NCI-H1694 treated with DMSO at 0.1 percent for 48 hours (cell line): ENCODE measurements at regions not wholly inside any gene's neighbourhood (a gene's known extent, or its start where the extent isn't known, plus 50 kb on each side); places are given as distances from the start of the nearest gene placed in this dataset.

ENCODE experiments used
- DNase-seq: peaks from one replicate; lab custom pipeline; 2025; lab: John Stamatoyannopoulos, UW

DNA sequence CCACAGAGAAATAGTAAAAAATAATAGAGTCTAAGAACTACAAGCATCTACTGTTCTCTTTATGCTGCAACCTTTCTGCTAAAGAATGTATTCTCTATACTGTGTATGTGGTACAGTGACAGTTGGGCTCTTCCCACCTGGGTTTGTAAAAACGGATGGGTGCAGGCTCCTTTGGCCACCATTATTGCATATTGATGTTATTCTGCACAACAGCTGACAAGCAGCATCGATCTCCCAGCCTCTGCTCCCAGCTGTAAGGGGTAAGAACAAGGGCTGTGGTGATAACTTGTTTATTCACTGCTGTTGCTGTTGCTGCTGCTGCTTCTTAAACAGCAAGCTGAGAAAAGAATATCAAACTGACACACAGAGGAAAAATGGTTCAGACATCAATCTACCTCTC, 56.1 kb downstream of the KCNRG start:
- DNase-seq = no peak

- no peak for DNase-seq
These were observed 57.4 kb downstream of the KCNRG start for GRCh38 chr13:50072676-50073075.

DNA sequence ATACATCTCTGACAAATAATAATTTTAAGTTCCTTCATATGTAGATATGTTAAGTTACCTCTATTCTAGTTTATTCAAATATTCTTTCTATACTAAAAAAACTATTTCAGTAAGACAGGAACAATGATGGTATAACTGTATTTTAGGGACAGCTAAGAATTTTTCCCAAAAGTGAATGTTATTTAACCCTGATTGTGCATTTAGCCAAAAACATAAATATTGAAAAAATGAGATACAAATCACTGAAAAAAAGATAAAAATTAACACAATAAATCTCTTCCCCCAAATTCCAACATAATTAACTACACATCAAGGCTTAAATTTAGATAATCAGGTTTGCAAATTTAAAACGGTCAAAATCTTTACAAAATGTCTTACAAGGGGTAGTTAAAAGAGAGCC, 58.1 kb downstream of the KCNRG start:
- DNase-seq = no peak

DNA sequence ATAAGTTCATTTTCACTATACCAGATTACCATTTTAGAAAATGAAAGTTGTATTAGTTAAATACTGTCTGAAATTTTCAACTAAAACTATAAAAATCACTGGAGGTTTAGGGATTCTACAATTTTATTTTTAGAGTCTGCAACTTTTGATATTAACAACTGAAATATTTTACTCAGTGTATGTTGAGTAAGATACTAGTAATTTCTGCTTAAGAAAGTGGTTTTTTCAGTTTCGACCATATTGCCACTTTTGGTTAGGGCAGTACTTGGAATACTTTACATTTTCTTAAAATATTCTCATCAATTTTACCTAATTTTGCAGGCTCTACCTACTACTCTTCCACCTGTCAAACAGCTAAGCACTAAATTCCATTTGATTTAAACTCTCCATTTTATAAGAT, 59.6 kb downstream of the KCNRG start:
- DNase-seq = no peak

GRCh38 chr13:50075619-50076097, 60.4 kb downstream of the KCNRG start:
- no peak for DNase-seq

DNA sequence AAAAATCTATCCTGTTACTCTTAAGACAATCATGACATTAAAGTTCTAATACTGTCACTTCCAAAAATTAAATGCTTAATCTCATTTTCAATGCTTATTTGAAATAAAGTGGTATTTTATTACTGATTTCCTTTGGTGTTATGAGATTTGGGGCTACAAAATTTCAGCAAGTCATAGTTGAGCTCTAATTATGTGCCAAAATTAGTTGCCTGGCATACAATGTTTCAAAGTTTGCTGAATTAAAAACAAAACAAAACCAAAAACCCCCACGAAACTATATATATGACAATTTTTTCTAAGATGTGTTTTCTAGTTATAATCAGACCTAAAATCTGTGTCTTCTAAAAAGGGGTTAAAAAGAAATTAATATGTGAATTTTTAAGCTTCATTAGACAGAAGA, 62.2 kb downstream of the KCNRG start:
- DNase-seq = no peak

GRCh38 chr13:50078231-50078894, 63.1 kb downstream of the KCNRG start:
- DNase-seq = no peak

- no peak for DNase-seq
These were observed 63.8 kb downstream of the KCNRG start for GRCh38 chr13:50078895-50079654.

DNA sequence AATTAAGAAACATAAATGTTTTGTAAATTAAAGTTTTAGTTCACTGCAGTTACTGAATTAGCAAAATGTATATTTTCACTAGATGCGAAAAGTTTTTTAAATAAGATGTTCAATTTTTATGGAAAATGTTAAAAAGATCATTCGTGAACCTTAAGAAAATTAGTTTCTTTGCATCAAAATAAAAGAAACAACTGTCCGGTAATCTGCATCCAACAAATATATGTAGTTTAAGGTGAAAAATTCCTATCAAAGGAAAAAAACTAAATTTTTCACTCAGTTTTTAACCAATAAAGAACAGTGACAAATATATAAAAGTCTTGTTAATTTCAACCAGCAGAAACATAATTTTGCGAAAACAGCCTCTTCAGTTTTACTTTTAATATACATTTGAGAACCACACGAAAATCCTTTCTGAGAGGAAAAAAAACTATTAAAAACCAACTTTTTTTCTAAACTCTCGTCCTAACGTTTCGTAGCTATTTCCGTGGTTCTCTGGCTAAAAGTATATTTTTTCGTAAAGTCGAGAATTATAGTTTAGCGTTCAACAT, 64.5 kb downstream of the KCNRG start:
- DNase-seq = no peak

GRCh38 chr13:50080203-50080910, 65.1 kb downstream of the KCNRG start:
- peak; percentile 64 for DNase-seq

DNA sequence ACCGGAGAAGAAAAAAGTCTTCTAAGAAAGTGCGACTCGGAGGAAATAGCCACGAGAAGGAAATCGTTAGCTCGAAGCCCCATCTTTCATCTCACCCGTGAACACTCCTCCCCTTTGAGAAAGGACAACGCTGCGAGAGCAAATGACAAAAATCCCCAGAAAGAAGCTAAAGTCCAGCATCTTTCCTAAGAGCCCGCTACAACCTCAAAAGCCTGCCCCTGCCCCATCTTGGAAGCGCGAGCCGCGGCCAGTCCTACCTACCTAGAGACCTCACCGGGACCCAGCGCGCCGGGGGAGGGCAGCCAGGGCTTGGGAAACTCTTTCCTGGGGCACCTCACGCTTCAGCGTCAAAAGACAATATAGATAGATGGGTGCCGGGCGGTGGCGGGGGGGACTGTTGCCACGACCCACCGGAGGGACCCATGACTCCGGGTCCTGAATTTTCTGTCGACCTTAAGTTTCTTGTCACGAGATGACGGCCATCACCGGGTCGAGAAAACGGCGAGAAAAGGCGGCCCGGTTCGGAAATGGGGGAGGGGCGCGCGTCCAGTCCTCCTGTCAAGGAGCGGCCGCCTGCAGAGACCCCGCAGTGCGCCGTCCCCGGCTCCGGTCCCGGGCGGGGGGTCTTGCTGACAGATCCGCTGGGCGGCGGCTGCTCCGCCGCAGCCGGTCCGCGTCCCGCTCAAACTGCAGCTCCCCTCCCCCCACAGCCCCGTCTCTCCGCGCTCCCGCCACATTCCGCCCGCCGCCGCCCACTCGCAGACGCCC, 65.9 kb downstream of the KCNRG start:
- no peak for DNase-seq

DNA sequence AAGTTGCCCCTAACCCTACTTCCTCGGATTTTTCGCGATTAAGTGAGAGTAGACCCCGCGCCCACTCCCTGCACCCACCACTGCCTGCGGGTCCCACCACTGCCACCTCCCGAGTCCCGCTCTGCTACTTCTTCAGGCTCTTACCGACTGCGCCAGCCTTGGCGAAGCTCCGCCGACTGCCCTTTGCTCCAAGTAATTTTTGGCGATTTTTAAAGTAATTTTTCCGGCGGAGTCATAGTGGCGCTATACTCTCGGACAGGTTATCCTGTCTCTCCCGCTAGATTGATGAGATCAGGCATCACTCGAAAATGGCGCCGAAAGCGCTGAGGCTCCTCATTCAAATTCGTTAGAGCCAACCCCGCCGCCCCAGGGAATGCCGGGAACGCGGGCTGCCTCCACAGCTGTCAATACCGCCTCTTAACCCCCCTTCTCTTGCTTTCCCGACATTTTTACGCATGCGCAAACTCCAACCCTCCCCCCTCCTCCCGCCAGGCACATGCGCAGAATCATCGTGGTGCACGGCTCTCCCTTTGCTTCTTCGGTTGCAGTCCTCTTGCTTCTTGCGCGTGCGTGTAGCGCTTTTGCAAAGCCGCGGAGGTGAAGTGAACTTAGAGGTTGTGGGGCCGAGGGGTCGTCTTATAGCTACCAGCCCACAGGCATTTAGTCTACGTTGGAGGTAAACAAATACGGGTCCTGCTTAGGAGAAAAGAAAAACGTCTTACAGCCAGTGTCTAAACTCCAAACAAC, 66.6 kb downstream of the KCNRG start:
- peak; percentile 95 for DNase-seq

DNA sequence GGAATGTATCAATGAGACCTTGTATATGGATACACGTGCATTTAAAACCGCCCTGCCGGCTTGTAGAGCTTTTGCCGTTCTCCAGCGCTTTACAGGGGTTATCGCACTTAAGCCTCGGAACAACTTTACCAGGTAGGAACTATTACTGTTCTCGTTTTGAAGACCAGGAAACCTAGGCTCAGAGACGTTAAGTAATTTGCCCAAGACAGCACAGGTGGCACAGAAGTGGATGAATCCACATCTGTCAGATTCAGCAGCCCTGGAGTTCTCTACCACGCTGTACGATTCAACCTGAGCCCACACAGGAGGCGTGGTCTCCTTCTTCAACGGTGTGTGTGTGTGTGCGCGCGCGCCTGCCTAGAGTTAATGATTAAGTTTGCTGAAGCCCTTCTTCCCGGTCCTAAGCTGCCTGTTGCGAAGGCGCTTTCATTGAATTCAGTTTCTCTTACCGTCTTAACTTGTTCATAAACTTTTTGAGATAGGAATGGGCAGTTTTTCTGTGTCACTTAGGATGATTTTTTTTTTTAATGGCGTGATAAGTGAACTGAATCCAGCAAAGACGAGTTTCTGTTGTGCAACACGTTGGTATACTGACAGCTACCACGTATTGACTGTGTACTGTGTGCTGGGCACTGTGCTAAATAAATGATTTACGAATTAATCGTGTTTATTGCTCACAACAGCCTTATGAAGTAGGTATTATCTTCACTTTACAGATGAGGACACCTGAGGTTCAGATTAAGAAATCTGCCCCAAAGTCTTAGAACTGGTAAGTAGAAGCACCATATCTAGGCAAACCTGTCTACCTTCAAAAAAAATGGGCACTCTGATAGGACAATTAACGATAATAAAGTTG, 67.4 kb downstream of the KCNRG start:
- DNase-seq = peak; percentile 66

DNA sequence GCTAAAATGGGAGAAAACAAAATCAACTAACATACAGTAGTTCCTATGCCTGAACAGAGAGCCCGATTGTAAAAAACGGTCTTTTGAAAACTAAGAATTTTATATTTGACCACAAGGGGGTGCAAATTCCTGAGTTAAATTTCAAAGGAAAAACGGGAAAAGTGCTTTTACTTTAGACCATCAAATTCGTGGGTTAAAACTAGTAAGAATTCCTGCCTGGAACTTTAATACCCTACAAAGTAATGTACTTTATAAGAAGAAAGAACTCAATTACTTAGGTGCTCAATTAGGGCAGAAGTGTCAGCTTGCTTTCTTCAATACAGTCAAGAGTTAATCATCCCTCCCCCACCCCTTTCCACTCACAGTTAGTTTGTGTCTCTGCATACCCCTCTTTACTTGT, 69.8 kb downstream of the KCNRG start:
- no peak for DNase-seq

GRCh38 chr13:50089633-50090032, 74.4 kb downstream of the KCNRG start:
- DNase-seq = no peak

DNA sequence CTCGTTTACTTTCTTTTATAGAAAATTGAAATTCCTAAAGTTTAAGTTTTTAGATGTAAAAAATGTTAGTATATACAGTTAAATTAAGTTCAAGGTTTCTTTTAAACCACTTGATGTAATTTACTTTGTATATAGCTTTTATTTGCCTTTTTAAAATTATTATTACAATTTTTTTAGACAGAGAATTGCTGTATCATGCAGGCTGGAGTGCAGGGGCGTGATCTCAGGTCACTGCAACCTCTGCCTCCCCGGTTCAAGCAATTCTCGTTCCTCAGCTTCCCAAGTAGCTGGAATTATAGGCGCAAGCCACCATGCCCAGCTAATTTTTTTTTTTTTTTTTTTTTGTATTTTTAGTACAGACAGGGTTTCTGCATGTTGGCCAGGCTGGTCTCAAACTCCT, 75.0 kb downstream of the KCNRG start:
- no peak for DNase-seq

GRCh38 chr13:50094615-50095293, 79.5 kb downstream of the KCNRG start:
- no peak for DNase-seq

DNA sequence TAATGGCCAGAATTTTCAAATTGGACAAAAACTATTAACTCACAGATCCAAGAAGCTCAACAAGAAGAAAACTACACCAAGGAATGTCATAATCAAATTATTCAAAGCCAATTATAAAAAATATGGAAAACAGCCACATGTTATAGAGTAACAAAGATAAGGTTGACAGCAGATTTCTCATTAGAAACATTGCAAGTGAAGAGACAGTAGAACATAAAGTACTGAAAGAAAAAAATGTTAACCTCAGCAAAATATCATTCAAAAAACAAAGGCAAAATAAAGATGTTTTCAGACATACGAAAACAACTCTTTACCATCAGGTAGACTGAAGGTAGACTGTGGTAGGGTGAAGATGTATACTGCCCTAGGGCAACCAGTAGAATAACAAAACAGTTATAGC, 83.4 kb downstream of the KCNRG start:
- no peak for DNase-seq

- no peak for DNase-seq
These were observed 84.2 kb downstream of the KCNRG start for GRCh38 chr13:50099473-50099872.

DNA sequence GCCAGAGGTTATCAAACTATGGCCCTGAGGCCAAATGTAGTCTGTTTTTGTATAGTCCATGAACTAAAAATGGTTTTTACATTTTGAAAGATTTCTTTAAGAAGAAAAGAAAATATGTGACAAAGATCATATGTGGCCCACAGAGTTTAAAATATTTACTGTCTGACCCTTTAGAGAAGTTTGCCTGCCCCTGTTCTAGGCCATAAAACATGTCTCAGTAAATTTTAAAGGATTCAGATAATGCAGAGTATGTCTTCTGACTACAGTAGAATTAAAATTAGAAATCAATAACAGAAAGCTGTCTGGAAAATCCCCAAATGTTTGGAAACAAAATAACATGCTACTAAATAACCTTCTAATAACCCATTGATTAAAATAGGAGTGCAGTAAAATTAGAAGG, 86.3 kb downstream of the KCNRG start:
- DNase-seq = no peak
